ENCODE measurements at regions not wholly inside any gene's neighbourhood (a gene's known extent, or its start where the extent isn't known, plus 50 kb on each side); places are given as distances from the start of the nearest gene placed in this dataset.
"Not testable (repeated sequence)": the region's sequence is repeated elsewhere in the genome, so short reads cannot be mapped to it uniquely, and the experiment has no call there.

DNA sequence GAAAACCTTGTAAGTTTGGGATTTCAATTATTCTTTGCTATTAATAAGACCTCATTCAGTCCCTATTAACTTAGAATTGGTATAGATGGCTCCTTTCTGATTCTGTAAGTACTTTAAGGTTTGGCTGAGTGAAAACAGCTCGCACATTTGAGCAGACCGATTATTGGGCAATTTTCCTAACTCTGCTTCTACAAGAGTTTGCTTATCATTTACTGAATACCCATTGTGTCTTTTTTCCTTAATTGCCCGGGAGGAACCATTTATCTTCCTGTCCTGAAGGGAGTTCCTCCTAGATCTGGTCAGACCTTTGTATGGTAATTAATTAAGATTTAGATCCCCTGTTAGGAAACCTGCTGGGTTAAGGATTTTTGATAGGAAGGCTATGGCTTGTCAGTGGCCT lies 92.8 kb downstream of the EBLN2 start:
- TF ChIP-seq, protein P1, sequence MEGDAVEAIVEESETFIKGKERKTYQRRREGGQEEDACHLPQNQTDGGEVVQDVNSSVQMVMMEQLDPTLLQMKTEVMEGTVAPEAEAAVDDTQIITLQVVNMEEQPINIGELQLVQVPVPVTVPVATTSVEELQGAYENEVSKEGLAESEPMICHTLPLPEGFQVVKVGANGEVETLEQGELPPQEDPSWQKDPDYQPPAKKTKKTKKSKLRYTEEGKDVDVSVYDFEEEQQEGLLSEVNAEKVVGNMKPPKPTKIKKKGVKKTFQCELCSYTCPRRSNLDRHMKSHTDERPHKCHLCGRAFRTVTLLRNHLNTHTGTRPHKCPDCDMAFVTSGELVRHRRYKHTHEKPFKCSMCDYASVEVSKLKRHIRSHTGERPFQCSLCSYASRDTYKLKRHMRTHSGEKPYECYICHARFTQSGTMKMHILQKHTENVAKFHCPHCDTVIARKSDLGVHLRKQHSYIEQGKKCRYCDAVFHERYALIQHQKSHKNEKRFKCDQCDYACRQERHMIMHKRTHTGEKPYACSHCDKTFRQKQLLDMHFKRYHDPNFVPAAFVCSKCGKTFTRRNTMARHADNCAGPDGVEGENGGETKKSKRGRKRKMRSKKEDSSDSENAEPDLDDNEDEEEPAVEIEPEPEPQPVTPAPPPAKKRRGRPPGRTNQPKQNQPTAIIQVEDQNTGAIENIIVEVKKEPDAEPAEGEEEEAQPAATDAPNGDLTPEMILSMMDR (IDR thresholded peaks at IDR 0.05; ENCODE audit: insufficient read depth, low read depth, low read length), result not testable (repeated sequence)
- not testable (repeated sequence) for TF ChIP-seq EZH2 (IDR thresholded peaks at IDR 0.05; ENCODE audit: insufficient read depth, low read length)
